ENCODE measurements at regions not wholly inside any gene's neighbourhood (a gene's known extent, or its start where the extent isn't known, plus 50 kb on each side); places are given as distances from the start of the nearest gene placed in this dataset.

DNA sequence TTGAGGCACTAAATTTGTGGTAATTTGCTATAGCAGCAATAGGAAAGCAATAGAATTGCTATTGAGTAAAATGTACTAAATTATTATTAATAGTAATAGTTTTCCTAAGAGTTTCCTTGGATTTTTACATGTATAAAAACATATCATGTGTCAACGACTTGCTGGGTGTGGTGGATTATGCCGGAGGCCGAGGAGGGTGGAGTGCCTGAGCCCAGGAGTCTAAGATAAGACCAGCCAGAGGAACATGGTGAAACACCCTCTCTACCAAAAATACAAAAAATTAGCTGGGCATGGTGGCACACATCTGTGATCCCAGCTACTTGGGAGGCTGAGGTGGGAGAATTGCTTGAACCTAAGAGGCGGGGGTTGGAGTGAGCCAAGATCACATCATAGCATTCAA, 749.9 kb downstream of the TBL1XR1 start:
- no peak for DNase-seq (ENCODE audit: low read depth, low spot score)
- no peaks in the 10 kb centered on the region for H3K27me3 ChIP-seq (ENCODE audit: insufficient read depth, insufficient read length)
- H3K9me3 ChIP-seq (ENCODE audit: insufficient read depth, low read length): no peaks in the 10 kb centered on the region
- no peak overlapping the region for H3K4me3 ChIP-seq (ENCODE audit: insufficient read length, low read depth)
- H3K4me1 ChIP-seq (ENCODE audit: insufficient read depth, insufficient read length): no peaks in the 10 kb centered on the region
- H3K9ac ChIP-seq (ENCODE audit: insufficient read length, low read depth): no peak overlapping the region
- H3K36me3 ChIP-seq (ENCODE audit: insufficient read depth, insufficient read length, low read length): no peaks in the 10 kb centered on the region
- TF ChIP-seq SUZ12 (IDR thresholded peaks at IDR 0.05; ENCODE audit: extremely low read depth, insufficient read depth, insufficient read length) (no peak), YY1 (IDR thresholded peaks at IDR 0.05; ENCODE audit: insufficient read depth, insufficient read length) (no peak), ZNF274 (IDR thresholded peaks at IDR 0.05; ENCODE audit: low read depth, low read length) (no peak)

GRCh38 chr3:176442326-176442725, 755.0 kb downstream of the TBL1XR1 start:
- TF ChIP-seq ZNF274 (IDR thresholded peaks at IDR 0.05; ENCODE audit: low read depth, low read length) (no peak), SUZ12 (IDR thresholded peaks at IDR 0.05; ENCODE audit: extremely low read depth, insufficient read depth, insufficient read length) (no peak), YY1 (IDR thresholded peaks at IDR 0.05; ENCODE audit: insufficient read depth, insufficient read length) (no peak)
- Histone ChIP-seq H3K9me3 (ENCODE audit: insufficient read depth, low read length) (no peaks in the 10 kb centered on the region), H3K4me3 (ENCODE audit: insufficient read length, low read depth) (no peak overlapping the region), H3K27me3 (ENCODE audit: insufficient read depth, insufficient read length) (no peaks in the 10 kb centered on the region), H3K4me1 (ENCODE audit: insufficient read depth, insufficient read length) (no peaks in the 10 kb centered on the region), H3K36me3 (ENCODE audit: insufficient read depth, insufficient read length, low read length) (no peaks in the 10 kb centered on the region), H3K9ac (ENCODE audit: insufficient read length, low read depth) (no peak overlapping the region)
- no peak for DNase-seq (ENCODE audit: low read depth, low spot score)

- no peak for TF ChIP-seq ZNF274 (IDR thresholded peaks at IDR 0.05; ENCODE audit: low read depth, low read length)
- TF ChIP-seq YY1 (IDR thresholded peaks at IDR 0.05; ENCODE audit: insufficient read depth, insufficient read length): no peak
- TF ChIP-seq SUZ12 (IDR thresholded peaks at IDR 0.05; ENCODE audit: extremely low read depth, insufficient read depth, insufficient read length): no peak
- Histone ChIP-seq H3K4me3 (ENCODE audit: insufficient read length, low read depth) (no peak overlapping the region), H3K27me3 (ENCODE audit: insufficient read depth, insufficient read length) (no peaks in the 10 kb centered on the region), H3K4me1 (ENCODE audit: insufficient read depth, insufficient read length) (no peaks in the 10 kb centered on the region), H3K9ac (ENCODE audit: insufficient read length, low read depth) (no peak overlapping the region), H3K9me3 (ENCODE audit: insufficient read depth, low read length) (no peaks in the 10 kb centered on the region), H3K36me3 (ENCODE audit: insufficient read depth, insufficient read length, low read length) (no peaks in the 10 kb centered on the region)
- DNase-seq (ENCODE audit: low read depth, low spot score): no peak
Observed at GRCh38 chr3:176439729-176440128, 757.6 kb downstream of the TBL1XR1 start.

- Histone ChIP-seq H3K4me1 (ENCODE audit: insufficient read depth, insufficient read length) (no peaks in the 10 kb centered on the region), H3K9ac (ENCODE audit: insufficient read length, low read depth) (no peak overlapping the region), H3K9me3 (ENCODE audit: insufficient read depth, low read length) (no peaks in the 10 kb centered on the region), H3K4me3 (ENCODE audit: insufficient read length, low read depth) (no peak overlapping the region), H3K27me3 (ENCODE audit: insufficient read depth, insufficient read length) (no peaks in the 10 kb centered on the region), H3K36me3 (ENCODE audit: insufficient read depth, insufficient read length, low read length) (no peaks in the 10 kb centered on the region)
- no peak for DNase-seq (ENCODE audit: low read depth, low spot score)
- TF ChIP-seq YY1 (IDR thresholded peaks at IDR 0.05; ENCODE audit: insufficient read depth, insufficient read length) (no peak), SUZ12 (IDR thresholded peaks at IDR 0.05; ENCODE audit: extremely low read depth, insufficient read depth, insufficient read length) (no peak)
Observed at GRCh38 chr3:176431991-176432390, 765.3 kb downstream of the TBL1XR1 start.

DNA sequence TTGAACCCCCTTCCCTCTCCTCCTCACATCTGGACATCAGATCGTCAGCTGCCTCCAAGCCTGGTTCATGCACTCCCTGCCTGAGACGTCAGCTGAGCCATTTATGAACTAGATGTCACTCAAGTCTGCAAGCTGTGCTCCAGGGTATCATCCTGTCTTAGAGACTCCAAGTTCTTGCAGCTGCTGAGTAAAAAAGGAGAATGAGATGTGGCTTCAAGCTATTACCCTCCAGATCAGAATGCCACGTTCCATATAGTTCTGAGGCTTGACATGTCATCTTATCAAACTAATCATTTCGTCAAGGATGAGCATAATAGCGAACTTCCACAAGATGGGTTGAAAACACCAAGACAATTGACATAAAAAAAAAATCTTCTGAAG, 766.3 kb downstream of the TBL1XR1 start:
- no peak for TF ChIP-seq ZNF274 (IDR thresholded peaks at IDR 0.05; ENCODE audit: low read depth, low read length)
- no peak for TF ChIP-seq SUZ12 (IDR thresholded peaks at IDR 0.05; ENCODE audit: extremely low read depth, insufficient read depth, insufficient read length)
- TF ChIP-seq YY1 (IDR thresholded peaks at IDR 0.05; ENCODE audit: insufficient read depth, insufficient read length): no peak
- no peaks in the 10 kb centered on the region for H3K9me3 ChIP-seq (ENCODE audit: insufficient read depth, low read length)
- no peak for DNase-seq (ENCODE audit: low read depth, low spot score)

GRCh38 chr3:176430244-176431037, 766.8 kb downstream of the TBL1XR1 start:
- TF ChIP-seq YY1 (IDR thresholded peaks at IDR 0.05; ENCODE audit: insufficient read depth, insufficient read length) (no peak), SUZ12 (IDR thresholded peaks at IDR 0.05; ENCODE audit: extremely low read depth, insufficient read depth, insufficient read length) (no peak), ZNF274 (IDR thresholded peaks at IDR 0.05; ENCODE audit: low read depth, low read length) (no peak)
- no peak overlapping the region for H3K9ac ChIP-seq (ENCODE audit: insufficient read length, low read depth)
- H3K4me3 ChIP-seq (ENCODE audit: insufficient read length, low read depth): no peak overlapping the region
- no peaks in the 10 kb centered on the region for H3K36me3 ChIP-seq (ENCODE audit: insufficient read depth, insufficient read length, low read length)
- H3K4me1 ChIP-seq (ENCODE audit: insufficient read depth, insufficient read length): no peaks in the 10 kb centered on the region
- no peaks in the 10 kb centered on the region for H3K9me3 ChIP-seq (ENCODE audit: insufficient read depth, low read length)
- DNase-seq (ENCODE audit: low read depth, low spot score): peak; percentile 35
- no peaks in the 10 kb centered on the region for H3K27me3 ChIP-seq (ENCODE audit: insufficient read depth, insufficient read length)

More for the DNA sequence above, 766.3 kb downstream of the TBL1XR1 start:
- Histone ChIP-seq H3K9ac (ENCODE audit: insufficient read length, low read depth) (no peak overlapping the region), H3K27me3 (ENCODE audit: insufficient read depth, insufficient read length) (no peaks in the 10 kb centered on the region), H3K4me1 (ENCODE audit: insufficient read depth, insufficient read length) (no peaks in the 10 kb centered on the region), H3K4me3 (ENCODE audit: insufficient read length, low read depth) (no peak overlapping the region), H3K36me3 (ENCODE audit: insufficient read depth, insufficient read length, low read length) (no peaks in the 10 kb centered on the region)

DNA sequence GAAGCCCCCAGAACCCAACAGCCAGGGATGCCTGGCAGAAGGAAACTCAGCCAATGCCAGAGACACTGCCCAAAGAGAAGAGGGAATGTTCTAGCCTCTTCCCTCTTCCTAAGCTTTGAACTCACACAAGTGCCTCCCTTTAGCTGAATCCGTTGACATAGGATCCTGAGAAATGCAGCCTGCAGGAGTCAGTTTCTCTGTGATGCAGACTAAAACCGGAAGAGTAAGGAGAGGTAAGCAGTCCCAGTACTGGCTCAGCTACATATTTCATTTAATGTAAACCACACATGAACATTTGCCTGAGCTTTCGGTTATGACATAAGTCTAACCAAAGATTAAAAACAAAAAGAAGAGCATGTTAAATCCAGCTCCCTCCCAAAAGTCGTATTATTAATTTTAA, 768.7 kb downstream of the TBL1XR1 start:
- H3K4me3 ChIP-seq (ENCODE audit: insufficient read length, low read depth): no peak overlapping the region
- no peaks in the 10 kb centered on the region for H3K4me1 ChIP-seq (ENCODE audit: insufficient read depth, insufficient read length)
- no peaks in the 10 kb centered on the region for H3K9me3 ChIP-seq (ENCODE audit: insufficient read depth, low read length)
- TF ChIP-seq YY1 (IDR thresholded peaks at IDR 0.05; ENCODE audit: insufficient read depth, insufficient read length): no peak
- no peaks in the 10 kb centered on the region for H3K27me3 ChIP-seq (ENCODE audit: insufficient read depth, insufficient read length)
- no peaks in the 10 kb centered on the region for H3K36me3 ChIP-seq (ENCODE audit: insufficient read depth, insufficient read length, low read length)
- H3K9ac ChIP-seq (ENCODE audit: insufficient read length, low read depth): no peak overlapping the region
- no peak for DNase-seq (ENCODE audit: low read depth, low spot score)
